Occipital lobe (tissue), 1 donor: ENCODE measurements at regions not wholly inside any gene's neighbourhood (a gene's known extent, or its start where the extent isn't known, plus 50 kb on each side); places are given as distances from the start of the nearest gene placed in this dataset.

Source experiments
- DNase-seq: peaks from one replicate; lab custom pipeline; 2025; lab: John Stamatoyannopoulos, UW

DNA sequence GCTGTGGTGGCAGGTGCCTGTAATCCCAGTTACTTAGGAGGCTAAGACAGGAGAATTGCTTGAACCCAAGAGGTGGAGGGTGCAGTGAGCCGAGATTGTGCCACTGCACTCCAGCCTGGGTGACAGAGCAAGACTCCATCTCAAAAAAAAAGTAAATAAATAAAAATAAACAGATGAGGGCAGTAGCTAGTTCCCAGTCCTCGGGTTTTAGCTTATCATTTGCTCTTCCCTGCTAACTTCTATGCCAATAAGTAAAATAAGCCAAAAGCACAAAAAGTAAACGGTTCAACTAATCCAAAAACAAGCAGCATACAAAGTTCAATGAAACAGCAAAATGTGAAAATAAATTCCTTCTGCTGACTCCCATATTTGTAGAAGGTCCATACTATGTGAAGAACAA is 133.0 kb upstream of the TMCC3 start:
- no peak for DNase-seq

DNA sequence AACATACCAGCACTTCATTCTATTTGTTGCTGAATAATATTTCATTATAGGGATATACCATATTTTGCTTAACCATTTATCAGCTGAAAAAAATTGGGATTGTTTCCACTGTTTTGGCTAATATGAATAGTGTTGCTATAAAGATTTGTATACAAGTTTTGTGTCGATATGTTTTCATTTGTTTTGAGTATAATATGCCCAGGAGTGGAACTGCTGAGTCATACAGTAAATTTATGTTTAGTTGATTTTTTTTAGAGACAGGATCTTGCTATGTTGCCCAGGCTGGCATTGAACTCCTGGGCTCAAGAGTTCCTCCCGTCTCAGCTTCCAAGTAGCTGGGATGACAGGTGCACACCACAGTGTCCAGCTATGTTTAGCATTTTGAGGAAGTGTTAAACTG is 131.5 kb upstream of the TMCC3 start:
- no peak for DNase-seq

DNA sequence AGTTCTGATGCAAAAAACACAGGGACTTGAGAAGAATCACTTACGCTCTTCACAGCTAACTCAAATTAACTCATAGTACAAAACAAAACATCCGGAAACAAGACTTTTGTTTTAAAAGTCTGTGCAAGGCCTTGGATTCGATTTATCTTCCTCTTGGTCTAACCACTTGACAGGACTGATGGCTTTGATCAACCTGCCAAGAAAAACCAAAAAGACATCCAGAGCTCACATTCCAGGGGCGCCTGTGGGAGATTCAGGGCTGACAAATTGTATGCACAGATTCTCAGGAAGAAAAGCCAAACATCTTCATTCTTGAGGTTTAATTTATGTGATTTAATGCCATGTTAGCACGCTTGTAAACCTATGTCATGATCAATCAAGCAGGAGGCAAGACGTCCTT is 129.1 kb upstream of the TMCC3 start:
- no peak for DNase-seq

DNA sequence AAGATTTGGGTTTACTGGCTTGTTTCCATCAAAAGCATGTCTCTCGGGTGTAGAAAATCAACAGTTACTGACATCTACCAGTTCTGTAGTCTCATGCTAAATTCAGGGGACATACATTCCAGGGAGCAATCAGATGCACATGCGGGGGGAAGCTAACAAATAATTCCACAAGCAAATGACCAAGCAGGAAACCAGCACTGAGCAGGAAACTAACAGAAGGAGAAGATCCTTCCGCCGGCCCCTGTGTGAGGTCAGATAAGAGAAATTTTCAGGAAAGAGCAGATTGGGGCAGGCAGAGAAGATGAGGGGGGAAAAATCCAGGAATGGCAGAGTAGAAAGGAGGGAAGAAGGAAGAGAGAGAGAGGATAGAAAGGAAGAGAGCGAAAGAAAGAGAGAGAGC is 127.6 kb upstream of the TMCC3 start:
- DNase-seq = no peak

DNA sequence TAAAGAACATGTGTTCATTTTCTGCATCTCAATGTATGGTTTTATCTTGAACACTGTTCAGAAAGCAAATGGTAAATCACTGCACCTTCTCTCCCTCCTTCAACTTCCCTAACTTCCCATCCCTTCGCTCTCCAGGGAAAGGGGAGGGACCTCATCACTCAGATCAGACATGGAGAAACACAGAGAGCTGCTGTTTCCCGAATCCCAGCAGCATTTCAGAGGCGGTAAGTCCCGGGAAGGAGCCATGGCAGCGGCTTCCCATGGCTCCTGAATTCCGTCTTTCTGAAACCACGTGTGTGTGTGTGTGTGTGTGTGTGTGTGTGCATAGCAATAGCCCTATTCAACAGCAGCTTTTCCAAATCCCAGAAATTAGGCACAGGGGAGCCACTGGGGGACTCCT is 125.4 kb upstream of the TMCC3 start:
- no peak for DNase-seq

DNA sequence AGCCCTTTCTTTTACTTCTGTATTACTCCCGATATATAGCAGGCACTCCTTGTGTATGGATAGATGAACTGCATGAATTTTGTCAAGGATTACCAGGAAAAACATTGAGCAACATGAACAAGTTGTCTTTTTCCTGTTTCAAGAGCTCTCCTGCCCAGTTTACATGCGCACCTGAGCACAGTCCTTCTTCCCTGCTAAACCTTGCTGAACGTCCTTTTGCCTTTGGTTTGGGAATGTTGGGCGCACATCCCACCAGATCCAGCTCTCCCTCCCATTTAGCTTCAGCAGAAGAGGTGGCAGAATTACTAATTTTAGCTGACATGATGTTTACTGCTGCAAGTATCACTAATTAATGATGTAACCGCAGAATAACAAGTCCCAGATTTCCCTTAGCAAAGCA is 121.4 kb upstream of the TMCC3 start:
- DNase-seq = no peak

DNA sequence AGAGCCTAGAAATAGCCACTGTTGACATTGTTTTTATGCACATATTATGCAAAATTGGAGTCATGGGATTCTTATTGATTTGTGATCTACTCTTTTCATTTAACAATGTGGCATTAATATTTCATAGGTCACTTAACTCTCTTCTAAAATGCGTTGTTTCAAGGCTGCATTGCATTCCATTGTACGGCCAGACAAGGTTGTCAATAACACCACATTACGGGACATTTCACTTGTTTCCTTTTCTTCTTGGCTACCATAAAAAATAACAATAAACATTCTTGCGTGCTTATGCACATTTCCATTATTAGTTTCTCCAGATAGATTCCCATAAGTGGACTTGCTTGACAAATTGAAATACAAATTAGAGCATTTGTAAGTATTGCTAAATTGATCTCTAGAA is 120.8 kb upstream of the TMCC3 start:
- no peak for DNase-seq

DNA sequence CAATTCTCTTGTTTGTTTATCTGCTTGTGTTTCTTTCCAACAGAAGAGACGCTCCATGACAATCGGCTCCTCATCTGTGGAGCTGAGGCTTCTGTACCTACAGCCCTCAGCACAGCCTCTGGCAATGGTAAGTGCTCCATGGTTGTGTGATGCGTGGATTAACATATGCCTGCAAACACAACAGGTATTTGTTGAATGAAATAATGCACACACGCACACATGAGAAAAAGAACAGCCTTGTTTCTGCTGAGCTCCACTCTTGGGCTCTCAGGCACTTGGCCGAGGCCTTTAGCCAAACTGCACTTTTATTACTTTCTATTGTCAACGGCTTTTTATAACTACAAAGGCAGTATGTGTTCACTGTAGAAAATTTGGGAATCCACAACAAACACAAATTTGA is 120.4 kb upstream of the TMCC3 start:
- DNase-seq = no peak

DNA sequence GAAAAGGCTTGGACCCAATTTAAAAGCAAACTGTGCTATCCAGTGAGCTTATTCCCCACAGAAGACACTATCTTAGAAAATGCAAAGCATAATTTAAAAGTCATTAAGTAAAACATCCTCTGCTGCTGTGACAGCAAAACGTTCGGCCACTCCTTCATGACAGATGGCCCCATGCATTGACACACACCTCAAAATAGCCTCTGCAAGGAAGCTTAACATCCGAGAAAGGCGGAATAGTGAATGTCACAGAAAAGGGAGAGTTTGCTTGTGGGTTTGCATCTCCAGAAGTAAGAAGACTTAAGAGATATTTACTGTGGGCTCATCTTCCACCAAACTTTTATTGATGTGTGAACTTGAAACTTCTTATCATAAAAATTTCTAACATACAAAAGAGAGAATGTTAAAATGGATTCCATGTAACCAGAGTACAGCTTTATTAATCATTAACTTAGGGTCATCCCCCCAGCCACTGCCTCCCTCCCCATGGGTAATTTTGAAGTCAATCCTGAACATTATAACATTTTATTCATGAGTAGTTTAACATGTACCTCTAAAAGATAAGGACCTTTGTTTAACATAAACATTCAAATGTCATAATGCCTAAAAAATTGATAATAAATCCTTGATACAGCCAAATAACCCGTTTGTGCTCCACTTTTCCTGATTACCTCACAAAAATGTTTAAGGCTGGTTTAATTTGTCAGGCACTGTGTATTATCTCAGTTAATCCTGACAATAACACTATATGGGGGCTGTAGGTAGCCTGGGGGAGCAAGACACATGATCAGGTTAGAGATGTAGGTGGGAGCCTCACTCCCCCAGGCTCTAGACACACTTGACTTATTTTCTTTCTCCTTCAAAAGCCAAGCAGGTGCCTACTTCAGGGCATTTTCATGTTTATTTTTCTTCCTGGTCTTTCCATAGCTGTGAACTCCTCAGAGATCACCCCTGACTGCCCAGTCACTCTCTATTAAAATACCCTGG is 119.7 kb upstream of the TMCC3 start:
- DNase-seq = no peak

DNA sequence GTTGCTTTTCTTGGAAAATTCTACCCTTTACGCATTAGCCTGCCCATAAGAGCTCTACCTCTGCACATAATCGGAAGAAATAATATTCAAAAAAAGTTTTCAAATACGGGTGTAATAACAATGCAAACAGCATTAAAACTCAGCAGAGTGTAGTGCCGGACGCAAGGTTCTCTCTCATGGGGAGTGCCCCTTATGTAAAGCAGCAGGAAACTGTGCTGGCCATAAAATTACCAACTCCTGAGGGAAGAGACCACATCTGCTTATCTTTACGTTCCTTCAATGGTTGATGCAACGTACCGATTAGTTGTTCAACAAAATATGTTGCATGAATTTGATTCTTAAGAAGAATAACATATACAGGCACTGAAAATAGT is 118.7 kb upstream of the TMCC3 start:
- no peak for DNase-seq

DNA sequence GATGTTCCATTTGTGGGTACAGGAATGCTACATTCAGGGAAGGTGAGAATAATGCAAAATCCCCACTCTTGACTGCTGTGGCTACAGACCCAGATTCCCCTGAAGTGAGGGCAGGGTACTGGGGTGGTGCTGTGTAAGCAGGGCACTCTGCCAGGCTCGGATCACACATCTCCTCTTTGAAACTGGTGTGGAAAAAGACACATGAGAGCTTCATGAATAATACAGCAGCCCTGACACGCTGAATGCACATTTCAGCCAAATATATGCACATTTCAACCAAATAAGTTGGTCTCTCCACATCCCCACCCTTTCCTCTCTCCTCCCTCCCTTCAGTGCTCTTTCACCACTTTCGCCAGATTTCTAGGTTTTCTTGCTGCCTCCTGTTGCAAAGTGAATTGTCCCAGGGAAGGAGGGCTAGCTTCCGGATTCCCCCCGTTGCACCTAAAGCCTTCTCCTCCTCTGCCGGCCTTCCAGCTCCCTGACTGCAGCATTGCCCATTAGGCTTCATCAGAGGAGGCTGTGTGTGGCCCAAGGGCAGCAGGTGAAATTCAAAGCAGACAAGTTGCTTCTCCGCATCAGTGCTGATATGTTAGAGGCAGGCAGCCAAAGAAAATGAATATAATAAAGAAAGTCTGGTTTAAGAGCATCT is 118.2 kb upstream of the TMCC3 start:
- DNase-seq = no peak

DNA sequence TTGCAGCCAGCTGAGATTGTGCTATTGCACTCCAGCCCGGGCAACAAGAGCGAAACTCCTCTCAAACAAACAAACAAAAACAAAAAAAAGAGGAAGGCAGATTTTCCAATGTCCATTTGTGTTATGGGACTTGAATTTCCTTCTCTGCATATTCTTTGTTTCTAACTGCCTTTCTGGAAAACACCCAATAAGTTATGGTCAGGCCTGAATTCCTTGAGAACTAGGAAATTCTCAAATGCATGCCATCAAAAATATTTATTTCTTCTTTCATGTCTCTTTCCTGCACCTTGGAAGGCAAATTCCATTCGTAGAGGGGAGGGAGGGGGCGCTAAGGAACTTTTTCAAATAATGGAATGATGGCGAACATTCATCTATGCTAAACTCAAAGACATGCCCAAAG is 117.6 kb upstream of the TMCC3 start:
- DNase-seq = no peak

DNA sequence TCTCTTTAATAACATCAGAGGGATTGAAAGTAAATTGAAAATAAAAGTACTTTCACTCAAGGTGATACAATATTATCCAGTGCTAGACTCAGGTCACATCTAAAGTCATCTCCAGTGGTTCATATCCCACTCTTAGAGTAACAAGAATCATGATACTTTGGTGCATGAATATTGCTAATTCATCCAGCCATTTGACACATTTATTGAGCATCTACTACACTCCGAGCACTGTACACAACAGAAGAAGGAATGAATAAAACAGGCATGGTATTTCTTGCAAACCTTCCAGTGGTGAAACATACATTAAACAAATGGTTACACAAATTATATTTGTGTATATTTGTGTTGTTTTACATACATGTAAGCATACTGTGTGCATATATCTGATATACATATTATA is 116.0 kb upstream of the TMCC3 start:
- no peak for DNase-seq

DNA sequence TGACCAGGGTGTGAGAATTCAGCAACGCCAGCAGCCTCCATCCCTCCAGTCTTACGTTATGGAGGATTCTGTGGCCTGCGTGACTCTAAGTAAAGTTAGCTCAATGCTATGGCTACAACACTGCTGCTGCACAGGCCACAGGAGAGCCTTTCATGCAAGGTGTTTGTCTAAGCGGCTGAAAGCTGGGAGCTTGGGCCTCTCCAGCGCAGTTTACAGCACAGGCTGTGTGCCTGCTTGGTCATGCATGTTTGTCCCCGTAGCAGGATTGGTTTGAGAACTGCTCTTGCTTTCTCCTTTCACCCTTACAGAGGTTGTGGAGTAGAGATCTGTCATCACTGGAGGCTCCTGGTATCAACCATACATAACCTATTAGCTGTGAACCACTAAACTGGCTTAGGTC is 113.1 kb upstream of the TMCC3 start:
- DNase-seq = no peak

DNA sequence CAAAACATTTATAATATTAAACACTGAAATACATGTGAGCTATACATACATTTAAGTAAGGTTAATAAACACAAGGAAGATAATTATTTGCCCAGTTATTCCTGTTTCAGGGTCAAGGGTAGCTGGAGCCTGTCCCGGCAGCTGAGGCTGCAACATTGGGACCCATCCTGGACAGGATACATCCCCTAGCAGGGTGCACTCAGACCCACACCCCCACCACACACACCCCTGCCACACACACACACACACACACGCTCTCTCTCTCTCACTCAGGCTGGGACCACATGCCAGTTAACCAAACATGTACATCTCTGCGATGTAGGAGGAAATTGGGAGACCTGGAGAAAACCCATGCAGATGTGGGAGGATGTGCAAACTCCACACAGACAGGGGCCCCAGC is 112.6 kb upstream of the TMCC3 start:
- DNase-seq = no peak

DNA sequence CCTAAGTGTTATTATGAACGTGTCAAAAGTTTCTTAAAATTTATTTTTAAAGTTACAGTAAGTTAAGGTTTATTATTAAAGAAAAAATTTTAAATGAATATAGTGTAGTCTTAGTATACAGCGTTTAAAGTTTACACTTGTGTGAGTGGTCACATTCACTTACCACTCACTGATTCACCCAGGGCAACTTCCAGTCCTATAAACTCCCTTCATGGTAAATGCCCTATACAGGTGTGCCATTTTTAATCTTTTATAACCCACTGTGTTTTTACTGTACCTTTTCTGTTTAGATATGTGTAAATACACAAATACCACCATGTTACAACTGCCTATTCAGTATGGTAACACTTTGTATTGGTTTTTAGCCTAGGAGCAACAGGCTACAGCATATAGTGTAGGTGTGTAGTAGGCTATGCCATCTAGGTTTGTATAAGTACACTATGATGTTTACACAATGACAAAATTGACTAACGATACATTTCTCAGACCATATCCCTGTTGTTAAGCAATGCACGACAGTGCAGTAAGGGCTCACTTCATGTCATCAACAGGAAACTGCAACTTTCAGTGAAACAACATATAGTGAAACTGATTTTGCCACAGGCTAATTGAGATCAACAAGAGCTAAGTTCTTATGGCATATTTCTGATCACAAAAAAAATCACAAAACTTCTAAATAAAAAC is 112.0 kb upstream of the TMCC3 start:
- no peak for DNase-seq

DNA sequence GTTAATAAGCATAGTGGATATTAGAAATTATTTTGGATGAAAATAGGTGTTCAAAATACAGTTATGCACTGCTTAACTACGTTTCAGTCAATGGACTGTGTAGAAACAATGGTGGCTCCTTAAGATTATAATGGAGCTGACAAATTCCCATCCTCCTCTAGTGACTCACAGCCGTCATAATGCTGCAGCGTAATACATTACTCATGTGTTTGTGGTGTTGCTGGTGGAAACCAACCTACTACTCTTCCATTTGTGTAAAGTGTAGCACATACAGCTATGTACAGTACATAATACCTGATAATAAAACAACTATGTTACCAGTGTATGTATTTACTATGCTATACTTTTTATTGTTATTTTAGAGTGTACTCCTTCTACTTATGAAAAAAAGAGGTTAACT is 111.2 kb upstream of the TMCC3 start:
- DNase-seq = no peak

DNA sequence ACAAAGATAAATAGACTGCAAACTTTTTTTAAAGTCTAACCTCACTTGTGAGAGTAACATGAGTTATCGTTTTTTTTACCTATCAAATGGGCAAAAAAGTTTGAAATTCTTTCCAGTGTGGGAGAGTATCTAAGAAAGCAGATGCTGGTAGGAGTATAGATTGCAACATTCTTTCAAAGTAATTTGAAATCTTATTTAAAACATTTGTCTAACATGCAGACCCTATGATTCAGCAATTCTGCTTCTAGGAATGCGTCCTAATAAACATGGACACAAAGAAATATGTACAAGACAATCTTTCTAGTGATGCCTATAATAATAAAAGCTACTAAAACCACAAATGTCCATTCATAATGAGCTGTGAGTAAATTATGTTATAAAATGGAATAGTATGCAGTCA is 110.4 kb upstream of the TMCC3 start:
- DNase-seq = no peak

DNA sequence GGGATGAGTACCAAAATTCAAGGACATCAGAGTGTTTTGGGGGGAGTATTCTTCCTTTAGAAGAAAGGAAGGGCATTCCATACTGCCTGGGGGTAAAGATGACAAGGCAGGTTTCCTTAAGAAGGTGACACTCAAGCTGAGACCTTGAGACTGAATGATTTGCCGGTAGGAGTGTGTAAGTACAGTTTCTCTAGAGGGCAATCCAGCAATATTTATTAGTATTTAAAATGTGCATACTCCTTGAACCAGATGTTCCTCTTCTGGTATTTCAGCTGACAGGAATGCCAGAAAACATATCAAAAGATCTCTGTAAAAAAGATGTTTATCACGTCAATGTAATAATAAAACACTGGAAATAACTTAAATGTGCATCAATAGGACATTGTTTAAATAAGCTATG is 106.4 kb upstream of the TMCC3 start:
- DNase-seq = no peak

DNA sequence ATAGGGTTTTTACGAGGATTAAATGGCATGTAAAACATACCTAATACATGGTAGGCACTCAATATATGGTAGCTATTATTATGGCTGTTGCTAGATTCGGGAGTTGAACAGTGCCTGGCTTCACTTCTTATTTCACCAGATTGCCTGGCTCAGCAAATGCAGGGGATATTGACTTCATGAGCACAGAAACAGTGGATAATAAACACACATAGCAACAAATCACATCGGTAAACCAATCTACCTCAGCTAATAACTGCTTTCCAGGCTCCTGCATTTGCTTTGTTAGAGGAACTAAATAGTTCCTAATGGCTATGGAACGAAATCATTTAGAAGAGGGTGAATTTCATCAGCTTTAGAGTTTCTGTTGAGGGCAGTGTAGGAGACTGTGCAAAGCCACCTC is 105.2 kb upstream of the TMCC3 start:
- no peak for DNase-seq

DNA sequence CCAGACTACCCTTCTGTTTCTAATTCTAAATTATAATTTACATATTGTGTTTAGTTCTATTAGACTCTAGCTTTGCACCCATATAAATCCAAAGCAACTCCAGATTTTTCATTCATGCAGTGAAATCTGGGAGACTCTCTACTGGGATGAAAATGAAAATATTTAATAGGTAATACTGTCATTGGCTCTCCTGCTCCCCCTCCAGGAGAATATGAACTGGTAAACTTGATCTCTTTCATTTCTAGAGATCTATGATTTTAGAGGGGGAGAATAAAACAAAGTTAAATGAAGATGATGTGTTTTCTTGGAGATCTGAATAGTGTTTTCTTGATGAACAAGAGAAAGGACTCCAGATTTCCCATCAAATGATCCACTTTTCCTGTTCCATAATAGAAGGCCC is 104.3 kb upstream of the TMCC3 start:
- no peak for DNase-seq

DNA sequence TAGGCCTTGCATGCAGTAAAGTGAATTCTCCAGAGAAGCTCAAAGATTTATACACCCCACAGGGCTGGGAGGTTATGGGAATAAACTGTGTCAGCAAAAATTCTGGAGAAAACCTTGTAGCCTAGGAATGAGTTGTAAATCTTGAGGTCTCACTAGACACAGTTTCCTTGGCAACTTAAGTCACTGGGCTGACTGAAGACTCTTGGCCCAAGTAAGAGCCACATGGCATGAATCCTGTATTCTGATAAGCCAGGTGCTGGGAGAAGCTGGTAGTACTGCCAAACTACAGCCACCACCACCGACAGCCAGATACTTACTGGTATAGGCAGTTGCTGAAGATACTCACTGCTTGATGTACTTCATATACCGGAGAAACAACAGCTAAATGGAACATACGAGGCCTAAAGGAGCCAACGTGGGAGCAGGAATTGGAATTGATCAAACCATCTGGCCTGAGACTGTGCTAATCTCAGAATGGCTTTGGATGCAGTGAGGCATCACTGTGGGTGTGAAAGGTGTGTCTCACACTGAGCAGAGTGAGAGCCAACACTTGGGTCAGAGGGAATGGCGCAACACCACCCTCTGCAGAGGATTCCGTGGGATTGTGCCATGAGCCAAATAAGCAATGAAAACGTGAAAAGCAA is 102.8 kb upstream of the TMCC3 start:
- no peak for DNase-seq
